HG03520 (cell line): ENCODE measurements at regions not wholly inside any gene's neighbourhood (a gene's known extent, or its start where the extent isn't known, plus 50 kb on each side); places are given as distances from the start of the nearest gene placed in this dataset.

Experiments
- ATAC-seq: cut with Tn5 transposase; IDR thresholded peaks from one replicate; pipeline ENCODE4 v1.9.1; 2021; ENCODE audit warnings: mild to moderate bottlenecking, moderate library complexity; ENCODE audit not compliant: unreplicated experiment

GRCh38 chr11:80417681-80418080, 976.9 kb upstream of the TENM4 start:
- ATAC-seq = no peak

GRCh38 chr11:80415580-80415979, 974.8 kb upstream of the TENM4 start:
- no peak for ATAC-seq

DNA sequence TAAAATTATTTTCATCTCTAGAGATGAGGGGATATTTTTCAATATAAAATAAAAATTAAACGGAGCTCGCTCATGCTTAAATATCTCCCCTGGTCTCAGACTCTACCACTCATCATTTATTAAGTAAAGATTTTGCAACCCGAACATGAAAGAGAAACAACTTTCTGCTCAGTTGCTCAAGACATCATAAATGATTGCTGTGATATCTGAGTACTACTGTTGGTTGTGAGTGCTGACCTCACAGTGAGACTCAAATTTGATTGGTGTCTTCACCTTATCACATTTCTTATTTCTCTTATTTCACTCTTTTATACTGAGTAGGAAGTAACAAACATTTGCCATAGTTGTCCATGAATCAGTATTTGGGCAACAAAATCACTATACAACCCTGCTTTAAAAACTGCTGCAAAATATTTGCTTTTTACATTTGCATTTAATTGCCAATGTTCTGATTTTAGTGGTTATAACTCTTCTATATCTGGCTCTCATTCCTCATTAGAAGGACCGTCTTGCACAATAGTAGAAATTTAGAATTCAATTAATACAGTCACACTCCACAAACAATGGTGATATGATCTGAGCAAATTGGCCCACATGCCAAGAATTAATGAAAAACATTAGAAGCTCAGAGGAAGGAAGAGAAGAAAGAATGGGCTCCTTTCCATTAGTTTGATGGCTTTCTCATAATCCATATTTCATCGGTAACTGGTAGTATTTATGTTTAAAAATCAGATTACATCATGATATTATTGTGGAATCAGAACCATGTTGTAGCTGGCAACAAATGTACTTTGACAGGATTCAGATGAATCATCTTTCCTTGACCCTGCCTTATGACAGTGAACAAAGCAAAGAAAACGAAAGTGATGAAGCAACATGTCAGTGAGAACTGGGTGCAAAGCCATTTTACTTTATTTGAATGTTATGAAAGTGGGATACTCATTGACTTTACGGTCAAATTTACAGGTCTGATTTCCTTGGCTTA, 973.6 kb upstream of the TENM4 start:
- ATAC-seq = no peak

DNA sequence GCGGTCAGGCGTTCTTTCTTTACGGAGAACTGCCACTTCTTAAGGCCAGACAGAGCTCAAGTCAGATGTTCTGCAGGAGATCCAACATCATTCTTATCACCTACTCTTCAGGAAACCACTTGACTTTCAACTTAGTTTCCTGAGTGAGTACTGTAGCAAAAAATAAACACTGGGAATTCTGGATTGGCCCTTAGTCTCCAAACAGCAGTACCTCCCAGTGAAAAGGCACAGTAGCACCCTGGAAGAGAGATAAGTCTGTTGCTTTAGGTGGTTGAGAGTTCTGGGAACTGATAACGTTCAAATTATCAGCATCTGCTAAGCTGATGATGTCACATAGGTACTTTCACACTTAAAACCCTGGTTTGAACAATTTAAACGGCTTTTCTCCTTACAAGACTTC, 971.8 kb upstream of the TENM4 start:
- ATAC-seq = no peak

GRCh38 chr11:80393210-80393609, 952.4 kb upstream of the TENM4 start:
- ATAC-seq = no peak

DNA sequence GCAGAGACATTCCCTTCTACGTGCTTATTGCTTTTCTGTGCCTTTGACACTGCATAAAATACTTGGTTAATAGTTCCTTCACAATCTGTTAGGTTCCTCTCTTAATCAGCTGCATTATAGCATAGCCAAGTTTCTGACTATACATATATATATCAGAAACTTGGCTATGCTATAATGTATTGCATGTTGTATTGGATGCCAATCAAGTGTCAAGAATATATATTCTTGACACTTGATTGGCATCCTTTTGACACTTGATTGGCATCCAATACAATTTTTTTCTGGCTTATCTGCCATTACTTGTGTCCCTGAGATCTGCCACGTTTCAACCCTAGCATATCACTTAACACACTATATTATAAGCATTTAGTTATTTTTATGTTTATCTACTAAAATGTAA, 949.7 kb upstream of the TENM4 start:
- ATAC-seq = no peak

DNA sequence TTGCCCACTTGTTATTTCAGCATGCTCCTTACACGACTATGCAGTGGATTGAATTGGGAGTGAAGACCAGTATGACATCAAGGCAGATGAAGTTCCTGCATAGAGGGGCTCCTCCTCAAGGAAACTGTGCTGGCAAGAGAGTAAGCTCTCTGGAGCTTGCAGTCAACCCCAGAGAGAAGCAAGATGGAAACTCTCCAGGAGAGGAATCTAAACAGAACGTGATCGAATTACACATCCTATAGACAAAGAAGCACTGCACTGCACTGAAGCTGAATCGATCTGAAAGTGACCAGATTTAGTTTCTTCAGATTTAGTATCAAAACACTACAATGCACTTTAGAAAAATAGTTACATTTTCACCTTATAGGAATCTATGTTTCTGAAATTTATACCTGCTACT, 947.7 kb upstream of the TENM4 start:
- no peak for ATAC-seq

DNA sequence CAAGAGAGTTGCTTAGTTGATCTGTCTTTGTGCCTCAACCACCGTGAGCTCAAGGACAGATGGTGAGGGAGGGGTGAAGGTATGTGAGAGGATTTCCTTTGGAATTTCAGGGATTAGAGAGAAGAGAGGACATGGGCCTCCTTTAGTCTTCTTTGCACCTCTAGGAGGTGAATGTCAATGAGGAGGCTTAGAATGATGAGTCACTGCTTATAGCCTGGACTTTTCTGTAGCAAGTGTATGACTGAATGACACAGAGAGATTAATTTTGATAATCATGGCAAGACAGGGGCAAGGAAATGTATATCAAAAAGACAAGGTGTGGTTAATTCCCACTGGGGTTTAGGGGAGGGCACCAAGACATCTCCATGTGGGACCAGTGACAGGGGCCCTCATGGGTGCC, 947.3 kb upstream of the TENM4 start:
- ATAC-seq = no peak

- ATAC-seq = no peak
Observed at GRCh38 chr11:80383655-80384054, 942.8 kb upstream of the TENM4 start.

GRCh38 chr11:80379620-80380278, 938.9 kb upstream of the TENM4 start:
- no peak for ATAC-seq

DNA sequence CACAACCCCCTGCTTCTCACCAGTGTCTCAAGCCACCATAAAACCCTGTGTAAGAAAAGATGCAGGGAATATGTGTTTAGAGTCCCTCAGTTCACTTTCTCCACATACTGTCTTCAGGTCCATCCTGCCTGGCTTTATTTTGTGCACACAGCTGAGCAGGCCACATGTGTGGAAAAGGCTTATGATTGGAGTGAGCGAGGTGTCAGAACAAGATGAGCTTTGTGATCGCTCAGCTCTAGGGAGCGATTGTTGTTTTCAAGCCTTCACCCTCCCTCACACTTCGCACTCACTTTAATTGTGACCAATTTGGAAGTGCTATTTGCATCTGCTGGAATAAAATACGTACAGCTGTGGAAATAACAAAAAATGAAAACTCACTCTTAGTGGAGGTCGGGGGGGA, 931.1 kb upstream of the TENM4 start:
- no peak for ATAC-seq

- ATAC-seq = no peak
Observed at GRCh38 chr11:80365980-80366379, 925.1 kb upstream of the TENM4 start.

- peak; percentile 74 for ATAC-seq
Observed at GRCh38 chr11:80365076-80365725, 924.4 kb upstream of the TENM4 start.

- ATAC-seq = no peak
Observed at GRCh38 chr11:80362563-80363340, 921.9 kb upstream of the TENM4 start.

GRCh38 chr11:80355251-80355650, 914.4 kb upstream of the TENM4 start:
- no peak for ATAC-seq

DNA sequence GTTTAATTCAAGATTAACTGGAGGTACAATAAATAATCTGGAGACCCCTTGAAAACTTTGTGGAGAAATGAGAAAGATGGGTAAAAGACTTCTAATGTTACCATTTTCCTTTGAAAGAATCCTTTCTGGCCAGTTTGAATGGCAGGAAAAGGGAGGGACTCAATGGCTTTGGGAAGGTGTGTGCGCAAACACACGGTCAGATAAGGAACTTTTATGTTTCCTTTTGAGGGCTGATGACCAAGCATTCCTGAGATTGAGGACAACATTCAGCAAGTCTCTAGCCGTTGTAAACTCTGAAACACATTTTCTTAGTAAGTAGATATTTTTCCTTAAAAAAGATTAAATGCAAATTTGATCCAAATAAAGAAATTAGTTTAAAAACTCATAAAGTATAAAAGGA, 909.7 kb upstream of the TENM4 start:
- no peak for ATAC-seq

GRCh38 chr11:80349997-80350396, 909.2 kb upstream of the TENM4 start:
- no peak for ATAC-seq

GRCh38 chr11:80346353-80347059, 905.7 kb upstream of the TENM4 start:
- ATAC-seq = no peak

DNA sequence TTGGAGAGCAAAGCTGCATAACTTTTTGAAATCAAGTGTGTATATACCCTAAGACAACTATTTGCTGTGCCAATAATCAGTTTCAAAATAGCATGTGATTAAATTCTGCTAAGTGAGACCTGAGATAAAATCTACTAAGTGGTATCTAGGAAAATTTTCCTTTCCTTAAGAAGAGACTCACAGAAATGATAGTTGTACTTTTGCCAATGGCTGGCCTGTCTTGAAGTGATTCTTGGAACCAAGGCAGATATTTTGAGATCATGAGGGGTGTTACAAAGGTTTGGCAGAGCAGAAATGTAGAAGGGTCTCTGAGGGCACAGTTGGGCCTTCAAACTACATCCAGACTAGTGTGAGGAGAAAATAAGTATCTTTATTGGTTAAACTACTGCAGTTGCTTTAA, 902.6 kb upstream of the TENM4 start:
- ATAC-seq = no peak

- no peak for ATAC-seq
Observed at GRCh38 chr11:80338231-80338630, 897.4 kb upstream of the TENM4 start.
